Endometrium (tissue), 2 donors: ENCODE measurements at regions not wholly inside any gene's neighbourhood (a gene's known extent, or its start where the extent isn't known, plus 50 kb on each side); places are given as distances from the start of the nearest gene placed in this dataset.
"Not testable (repeated sequence)": the region's sequence is repeated elsewhere in the genome, so short reads cannot be mapped to it uniquely, and the experiment has no call there.

Experiments used
- FAIRE-seq: peaks from 2 replicates; lab custom pipeline; 2012; peaks lifted over from hg19 to GRCh38; lab: Jason Lieb, UNC
- donor health status: control.
- donor health status: control.

DNA sequence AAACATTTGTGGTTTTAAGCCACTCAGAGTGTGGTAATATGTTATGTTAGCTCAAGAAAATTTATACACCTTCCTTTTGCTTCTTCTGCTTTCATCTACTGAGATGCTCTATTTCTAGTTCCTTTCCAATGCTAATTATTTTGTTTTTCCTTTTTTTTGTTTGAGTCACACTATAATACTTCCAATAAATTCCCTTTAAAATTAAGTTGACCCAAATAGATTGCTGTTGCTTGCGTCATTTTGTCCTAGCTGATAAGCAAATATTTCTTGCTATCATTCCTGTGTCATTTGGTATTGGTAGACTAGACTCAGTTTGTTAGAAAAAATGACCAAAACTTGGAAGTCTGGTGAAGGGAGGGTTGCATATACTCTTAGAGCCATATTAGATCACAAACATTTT, 437.0 kb upstream of the CNTN6 start:
- no peak for FAIRE-seq

DNA sequence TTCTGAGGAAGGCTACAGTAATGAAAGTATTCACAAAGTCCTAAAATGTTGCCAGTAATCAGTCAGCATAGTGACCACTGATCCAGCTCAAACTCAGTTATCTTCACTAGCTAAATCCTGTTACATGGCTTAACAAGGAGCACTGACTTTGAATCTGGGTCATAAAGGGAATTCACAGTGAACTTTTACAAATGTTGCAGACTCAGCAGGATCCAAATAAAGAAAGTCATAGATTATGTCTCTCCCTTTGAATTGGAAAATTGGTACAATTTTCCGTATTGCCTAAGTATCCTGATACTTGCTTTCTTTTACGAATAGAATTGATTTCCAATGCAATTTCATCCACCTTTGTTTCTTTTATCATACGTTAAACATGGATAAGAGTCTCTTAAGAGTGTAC, 431.5 kb upstream of the CNTN6 start:
- FAIRE-seq = no peak

GRCh38 chr3:674116-674515, 418.7 kb upstream of the CNTN6 start:
- no peak for FAIRE-seq

- no peak for FAIRE-seq
Measured at GRCh38 chr3:675846-676245, 417.0 kb upstream of the CNTN6 start.

GRCh38 chr3:683770-684169, 409.1 kb upstream of the CNTN6 start:
- no peak for FAIRE-seq

DNA sequence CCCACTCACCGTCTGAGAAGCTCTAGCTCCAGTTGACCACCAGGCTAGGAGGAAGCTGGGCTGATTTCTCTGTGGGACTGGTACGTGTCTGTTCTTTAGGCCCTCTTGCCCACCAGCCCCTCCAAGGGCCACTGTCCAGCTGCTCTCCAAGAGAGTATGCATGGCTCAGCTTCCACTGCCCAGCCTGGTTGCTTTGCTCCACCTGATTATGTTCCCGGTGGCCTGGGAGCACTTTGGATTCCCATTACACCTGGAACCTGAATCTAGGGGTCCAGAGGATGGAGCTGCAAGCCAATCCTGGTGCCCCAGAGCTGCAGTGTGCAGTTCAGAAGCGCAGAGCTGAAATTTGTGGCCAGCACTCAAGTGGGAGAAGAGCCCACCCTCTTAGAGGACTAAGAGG, 402.1 kb upstream of the CNTN6 start:
- no peak for FAIRE-seq

GRCh38 chr3:700514-700913, 392.3 kb upstream of the CNTN6 start:
- no peak for FAIRE-seq

GRCh38 chr3:707041-707440, 385.8 kb upstream of the CNTN6 start:
- no peak for FAIRE-seq

DNA sequence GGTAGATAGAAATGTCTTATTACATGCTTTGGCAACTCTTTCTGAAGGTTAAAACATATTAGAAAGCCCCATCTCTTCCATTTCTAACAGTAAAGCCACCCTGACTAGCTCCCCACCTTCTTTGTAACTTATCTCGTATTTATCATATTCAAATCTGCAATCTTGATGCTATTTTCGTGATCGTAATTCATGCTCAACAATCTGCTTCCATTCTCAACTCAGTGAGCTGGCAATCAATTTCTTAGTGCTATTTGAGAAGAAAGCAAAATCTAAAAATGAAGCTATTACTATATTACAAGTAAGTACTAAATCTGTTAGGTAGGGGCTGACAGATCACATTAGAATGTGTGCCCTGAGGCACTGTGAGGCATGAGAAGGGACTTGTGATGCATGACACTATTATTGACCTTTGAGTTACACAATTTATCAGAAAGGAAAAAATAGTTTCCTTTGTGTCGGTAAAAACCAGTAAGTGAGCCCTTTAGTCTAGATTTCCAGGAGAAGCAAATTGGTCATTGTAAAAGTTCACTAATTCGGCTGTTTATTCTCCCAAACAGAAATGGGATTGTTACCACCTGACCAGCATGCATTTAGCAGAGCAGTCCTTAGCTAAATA, 379.7 kb upstream of the CNTN6 start:
- FAIRE-seq = no peak

DNA sequence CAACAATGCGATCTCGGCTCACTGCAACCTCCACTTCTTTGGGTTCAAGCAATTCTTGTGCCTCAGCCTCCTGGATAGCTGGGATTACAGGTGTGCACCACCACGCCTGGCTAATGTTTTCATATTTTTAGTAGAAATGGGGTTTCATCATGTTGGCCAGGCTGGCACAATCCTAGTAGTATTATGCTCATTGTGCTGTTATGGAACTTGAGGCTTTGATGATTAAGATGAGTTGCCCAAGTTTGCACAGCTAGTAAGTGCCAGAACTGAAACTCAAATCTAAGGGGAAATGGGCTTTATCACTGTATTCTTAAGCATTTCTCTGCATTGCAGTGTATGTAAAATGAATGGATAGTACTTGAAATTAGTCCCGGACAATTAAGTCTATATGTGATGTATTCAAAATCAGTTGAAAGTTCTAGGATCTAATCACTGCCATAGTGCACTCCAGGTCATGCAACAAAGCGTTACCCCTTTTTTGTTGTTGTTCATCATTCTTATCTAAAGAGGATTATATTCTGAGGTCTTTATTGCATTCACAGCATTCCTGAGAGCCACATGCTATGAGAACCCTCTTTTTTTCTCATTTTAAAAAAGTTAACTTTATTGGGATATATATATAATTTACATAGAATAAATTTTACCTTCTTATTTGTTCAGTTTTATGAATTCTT, 378.7 kb upstream of the CNTN6 start:
- no peak for FAIRE-seq

DNA sequence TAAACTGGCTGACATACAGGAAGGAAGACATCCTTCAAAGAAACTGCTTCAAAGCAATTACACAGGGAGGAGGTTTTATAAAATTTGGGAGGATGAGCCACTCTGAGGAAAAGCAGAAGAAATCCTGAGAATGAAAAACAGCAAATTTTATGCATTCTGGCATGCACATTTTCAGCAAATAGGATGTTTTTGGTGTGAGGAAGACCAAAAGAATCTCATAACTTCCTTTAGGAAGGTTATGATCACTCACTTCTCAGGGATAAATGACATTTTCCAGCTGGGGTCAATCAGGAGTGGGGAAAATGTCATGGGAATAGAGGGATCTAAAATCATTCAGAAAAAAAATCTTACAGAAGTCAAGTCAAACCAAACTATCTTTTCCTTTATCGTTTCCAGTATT, 371.7 kb upstream of the CNTN6 start:
- peak; percentile 91 for FAIRE-seq

DNA sequence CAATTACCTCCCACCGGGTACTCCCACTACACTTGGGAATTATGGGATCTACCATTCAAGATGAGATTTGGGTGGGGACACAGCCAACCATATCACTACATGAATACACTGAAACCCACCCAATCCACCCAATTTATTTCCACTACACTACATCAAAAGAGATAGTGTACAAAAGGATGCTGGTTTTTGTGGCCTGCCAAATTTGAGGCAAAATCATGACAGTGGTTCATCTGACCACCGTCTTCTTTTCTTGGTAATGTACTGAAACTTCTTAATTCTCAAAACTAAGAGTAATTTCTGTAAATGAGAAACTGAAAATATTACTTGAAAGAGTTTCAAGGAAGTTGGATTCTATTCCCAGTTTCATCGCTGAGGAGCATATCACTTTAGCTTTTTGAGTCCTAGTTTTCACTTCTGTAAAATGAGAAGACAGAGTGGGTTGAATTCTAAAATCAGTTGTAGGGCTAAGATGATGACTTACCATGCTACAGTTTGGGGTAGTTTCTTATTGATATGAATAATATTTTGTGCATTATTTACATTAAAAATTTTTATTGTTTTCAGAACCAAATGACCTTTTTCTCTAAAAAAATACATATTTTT, 360.4 kb upstream of the CNTN6 start:
- FAIRE-seq = no peak

DNA sequence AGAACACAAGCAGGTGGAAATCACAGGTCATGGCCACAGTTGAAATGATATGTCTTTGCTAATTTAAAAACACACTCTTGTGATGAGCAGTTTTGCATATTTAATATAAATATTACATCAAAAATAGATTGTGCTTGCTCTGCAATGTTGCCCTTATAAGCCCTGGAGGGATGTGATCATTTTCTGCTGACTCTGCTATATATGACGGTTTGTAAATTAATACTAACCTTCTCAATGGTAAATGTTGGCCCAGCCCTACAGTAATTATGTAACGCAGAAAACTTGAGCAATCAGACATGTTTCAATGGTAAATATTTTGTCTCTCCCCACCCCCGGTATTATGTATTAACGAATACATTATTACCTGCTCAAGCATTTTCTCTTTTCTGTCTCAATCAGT, 359.5 kb upstream of the CNTN6 start:
- FAIRE-seq = no peak

DNA sequence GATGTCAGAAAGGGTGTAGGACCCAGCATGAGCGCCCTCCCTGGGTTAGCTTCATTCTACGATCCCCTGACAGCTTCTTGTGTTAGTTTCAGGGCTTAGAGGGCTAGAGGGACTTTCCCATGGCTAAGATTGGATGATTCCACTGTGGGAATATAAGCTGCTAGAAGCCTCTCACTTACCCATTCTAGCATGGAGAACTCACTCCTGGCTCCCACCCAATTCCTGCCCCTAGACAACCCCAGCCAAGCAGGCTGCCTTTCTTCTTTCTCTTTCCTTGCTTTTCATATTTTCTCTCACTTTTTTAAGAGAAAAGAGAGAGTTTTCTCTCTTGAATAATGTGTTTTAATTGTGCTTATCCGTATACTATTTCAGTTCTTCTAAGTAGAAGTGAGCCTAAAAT, 335.1 kb upstream of the CNTN6 start:
- FAIRE-seq = no peak

DNA sequence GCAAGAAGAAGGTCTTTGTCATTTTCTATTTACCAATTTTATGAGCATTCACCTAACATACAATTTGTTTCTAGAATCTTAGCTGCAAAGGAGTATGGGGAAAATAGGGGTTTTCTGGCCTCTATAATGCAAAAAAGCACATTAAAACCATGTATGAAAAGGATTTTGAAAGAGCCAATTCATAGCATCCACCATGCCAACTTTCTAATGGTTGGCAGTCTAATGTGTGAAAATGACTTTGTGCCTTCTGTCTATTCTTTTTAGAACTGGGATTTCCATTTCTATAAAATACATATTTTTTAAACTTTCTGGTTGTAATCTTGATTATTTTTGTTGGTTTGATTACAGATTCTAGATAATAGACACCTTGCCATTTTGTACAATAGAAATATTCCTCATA, 333.7 kb upstream of the CNTN6 start:
- FAIRE-seq = no peak

DNA sequence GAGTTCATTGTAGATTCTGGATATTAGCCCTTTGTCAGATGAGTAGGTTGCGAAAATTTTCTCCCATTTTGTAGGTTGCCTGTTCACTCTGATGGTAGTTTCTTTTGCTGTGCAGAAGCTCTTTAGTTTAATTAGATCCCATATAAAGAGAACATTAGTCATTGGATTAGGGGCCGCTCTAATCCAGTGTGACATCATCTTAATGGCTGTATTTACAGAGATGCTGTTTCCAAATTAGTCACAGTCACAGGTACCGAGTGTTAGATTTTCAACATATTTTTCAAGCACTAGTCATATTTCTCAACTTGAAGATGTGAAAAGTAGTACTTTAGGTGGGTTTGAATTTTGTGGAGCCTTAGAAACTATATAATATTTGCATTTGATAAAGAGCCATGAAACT, 319.4 kb upstream of the CNTN6 start:
- not testable (repeated sequence) for FAIRE-seq

DNA sequence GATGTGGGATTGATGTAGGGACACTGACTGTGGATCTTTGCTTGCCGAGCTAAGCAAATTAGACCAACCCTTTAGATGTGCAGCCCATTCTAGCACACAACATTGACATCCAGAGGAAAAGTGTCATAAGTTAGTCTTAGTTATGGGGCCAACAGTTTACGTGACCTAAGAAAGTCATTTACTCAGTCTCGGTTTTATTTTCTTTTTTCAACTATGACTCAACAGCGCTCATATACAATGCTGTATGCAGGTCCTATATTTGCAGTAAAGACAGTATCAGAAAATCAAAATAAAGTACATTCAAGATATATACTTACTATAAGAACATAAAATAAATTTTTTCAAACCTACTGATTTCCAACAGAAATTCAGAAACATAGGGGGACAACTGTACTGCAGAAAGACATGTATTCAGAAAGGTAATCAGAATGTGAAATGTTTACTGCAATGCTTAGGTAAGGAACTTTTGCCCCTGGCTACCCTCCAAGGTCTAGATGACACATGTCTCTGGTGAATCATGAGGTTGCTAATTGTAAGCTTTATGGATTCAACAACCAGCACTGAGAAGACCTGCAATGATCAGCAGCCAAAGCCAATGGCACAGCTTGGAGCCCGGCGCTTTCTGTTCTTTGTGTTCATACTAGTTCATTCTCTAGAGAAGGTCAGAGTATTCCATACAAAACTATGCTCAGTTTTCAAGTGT, 317.5 kb upstream of the CNTN6 start:
- no peak for FAIRE-seq

GRCh38 chr3:780505-780904, 312.3 kb upstream of the CNTN6 start:
- FAIRE-seq = peak; percentile 84

GRCh38 chr3:791442-791841, 301.4 kb upstream of the CNTN6 start:
- FAIRE-seq = no peak

GRCh38 chr3:792630-793029, 300.2 kb upstream of the CNTN6 start:
- FAIRE-seq = no peak

DNA sequence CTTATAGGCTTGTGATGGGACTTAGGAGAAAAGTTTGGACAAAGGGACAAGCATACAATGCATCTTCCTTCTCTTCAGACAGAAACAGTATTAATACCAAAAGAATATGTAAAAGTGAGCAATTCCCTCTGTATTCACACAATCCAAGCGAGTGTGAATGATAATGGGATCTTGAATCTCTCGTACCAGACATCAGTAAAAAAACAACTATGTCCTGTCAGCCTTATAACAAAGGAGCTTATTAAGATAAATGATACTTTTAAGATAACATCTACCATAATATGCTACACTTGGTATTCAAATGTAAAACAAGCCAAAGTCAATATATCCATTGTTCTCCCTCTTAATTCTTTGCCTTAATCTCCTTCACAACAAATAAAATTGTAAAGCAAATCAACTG, 288.6 kb upstream of the CNTN6 start:
- no peak for FAIRE-seq

GRCh38 chr3:805326-805725, 287.5 kb upstream of the CNTN6 start:
- no peak for FAIRE-seq

GRCh38 chr3:806006-806405, 286.8 kb upstream of the CNTN6 start:
- FAIRE-seq = no peak
